GM19239 (cell line): ENCODE measurements at regions not wholly inside any gene's neighbourhood (a gene's known extent, or its start where the extent isn't known, plus 50 kb on each side); places are given as distances from the start of the nearest gene placed in this dataset.

ENCODE experiments used
- DNase-seq: peaks from one replicate; pipeline ENCODE4 v3.0.0; 2011; ENCODE audit warnings: low spot score; ENCODE audit not compliant: insufficient read length
- FAIRE-seq: peaks from 2 replicates; lab custom pipeline; 2011; peaks lifted over from hg19 to GRCh38; lab: Jason Lieb, UNC

- no peak for FAIRE-seq
- DNase-seq, result no peak
Observed at GRCh38 chr2:71880846-71881610, 266.6 kb downstream of the CYP26B1 start.

GRCh38 chr2:71880287-71880686 is 267.4 kb downstream of the CYP26B1 start:
- DNase-seq, result no peak
- FAIRE-seq, result no peak

GRCh38 chr2:71879509-71880184 is 268.0 kb downstream of the CYP26B1 start:
- FAIRE-seq (no peak), DNase-seq (no peak)

- no peak for DNase-seq
- no peak for FAIRE-seq
Observed at GRCh38 chr2:71878626-71879508, 268.8 kb downstream of the CYP26B1 start.

GRCh38 chr2:71877636-71878035 is 270.0 kb downstream of the CYP26B1 start:
- DNase-seq (no peak), FAIRE-seq (no peak)

GRCh38 chr2:71876542-71877451 is 270.9 kb downstream of the CYP26B1 start:
- no peak for DNase-seq
- FAIRE-seq, result no peak

- DNase-seq (no peak), FAIRE-seq (no peak)
Observed at GRCh38 chr2:71872466-71873051, 275.1 kb downstream of the CYP26B1 start.

- no peak for DNase-seq
Observed at GRCh38 chr2:71865391-71865965, 282.2 kb downstream of the CYP26B1 start.

GRCh38 chr2:71864085-71864484 is 283.6 kb downstream of the CYP26B1 start:
- no peak for DNase-seq
- FAIRE-seq, result no peak

More at GRCh38 chr2:71865391-71865965, 282.2 kb downstream of the CYP26B1 start:
- FAIRE-seq, result no peak

- DNase-seq (no peak), FAIRE-seq (no peak)
Observed at GRCh38 chr2:71863396-71863795, 284.3 kb downstream of the CYP26B1 start.

- no peak for FAIRE-seq
- no peak for DNase-seq
Observed at GRCh38 chr2:71862921-71863320, 284.7 kb downstream of the CYP26B1 start.

- DNase-seq (no peak), FAIRE-seq (no peak)
Observed at GRCh38 chr2:71861186-71862160, 286.2 kb downstream of the CYP26B1 start.

GRCh38 chr2:71860381-71860926 is 287.2 kb downstream of the CYP26B1 start:
- FAIRE-seq, result no peak
- DNase-seq, result no peak

GRCh38 chr2:71859211-71859847 is 288.3 kb downstream of the CYP26B1 start:
- FAIRE-seq (no peak), DNase-seq (no peak)

- FAIRE-seq (no peak), DNase-seq (no peak)
Observed at GRCh38 chr2:71858071-71858470, 289.6 kb downstream of the CYP26B1 start.

GRCh38 chr2:71857636-71858035 is 290.0 kb downstream of the CYP26B1 start:
- DNase-seq (no peak), FAIRE-seq (no peak)
